ENCODE measurements at regions not wholly inside any gene's neighbourhood (a gene's known extent, or its start where the extent isn't known, plus 50 kb on each side); places are given as distances from the start of the nearest gene placed in this dataset.
"Not testable (repeated sequence)": the region's sequence is repeated elsewhere in the genome, so short reads cannot be mapped to it uniquely, and the experiment has no call there.

DNA sequence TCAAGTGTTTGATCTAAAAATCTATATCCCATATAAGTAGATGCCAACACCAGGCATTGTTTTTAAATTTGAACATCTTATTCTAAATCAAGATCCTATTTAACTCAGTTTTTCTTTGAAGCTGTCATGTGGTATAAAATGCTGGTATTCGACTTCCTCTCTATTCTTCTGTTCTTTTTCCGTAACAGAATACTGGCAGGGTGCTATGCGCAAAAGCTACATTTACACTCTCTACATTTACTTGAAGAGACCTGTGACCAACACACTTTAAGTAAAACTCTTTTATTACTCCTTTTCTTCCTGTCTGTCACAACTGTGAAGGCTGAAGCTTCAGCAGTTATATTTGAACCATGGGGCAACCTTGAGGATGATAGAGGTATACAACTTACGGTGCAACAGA is 612.8 kb downstream of the C4orf33 start:
- no peak for ATAC-seq

GRCh38 chr4:129738175-129738574 is 642.2 kb downstream of the C4orf33 start:
- no peak for ATAC-seq

GRCh38 chr4:129747756-129748155 is 651.8 kb downstream of the C4orf33 start:
- ATAC-seq: no peak

- no peak for ATAC-seq
Observed at GRCh38 chr4:129748991-129749390, 653.0 kb downstream of the C4orf33 start.

GRCh38 chr4:129751646-129752045 is 655.7 kb downstream of the C4orf33 start:
- ATAC-seq: no peak

DNA sequence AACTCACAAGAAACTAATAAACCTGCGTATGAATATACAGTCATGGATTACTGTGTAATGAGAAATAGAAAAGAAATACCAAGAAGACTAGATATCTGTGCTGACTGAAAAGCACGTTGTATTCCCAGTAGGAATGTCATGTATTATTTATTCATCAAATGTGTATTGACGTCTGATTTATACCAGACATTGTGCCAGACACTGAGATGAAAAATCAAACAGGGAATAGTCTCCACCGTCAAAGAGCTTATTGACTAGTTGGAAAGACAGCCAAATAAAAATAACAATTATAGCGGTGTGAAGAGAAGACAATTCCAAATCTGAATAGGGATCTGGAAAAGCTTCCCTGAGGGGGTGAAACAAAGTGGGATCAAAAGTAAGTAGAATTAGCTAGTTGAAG is 687.6 kb downstream of the C4orf33 start:
- no peak for ATAC-seq

DNA sequence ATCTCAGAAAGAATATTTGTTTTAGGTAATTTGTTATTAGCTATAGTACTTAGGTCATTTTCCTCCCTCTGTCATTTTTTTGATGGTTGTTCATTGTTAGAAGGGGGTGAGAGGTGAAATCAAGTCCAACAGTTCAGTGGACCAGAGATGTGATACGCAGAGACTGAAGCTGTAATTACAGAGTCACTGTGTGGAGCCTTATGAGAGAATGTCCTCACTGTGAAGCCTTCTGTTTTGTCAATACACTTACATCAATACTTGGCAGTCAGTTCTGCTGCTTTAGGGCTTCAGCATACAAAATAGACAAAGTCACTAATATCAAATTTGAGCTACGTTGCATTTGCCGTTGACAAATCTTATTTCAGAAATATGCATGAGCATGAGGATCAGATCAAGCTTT is 692.5 kb downstream of the C4orf33 start:
- no peak for ATAC-seq

DNA sequence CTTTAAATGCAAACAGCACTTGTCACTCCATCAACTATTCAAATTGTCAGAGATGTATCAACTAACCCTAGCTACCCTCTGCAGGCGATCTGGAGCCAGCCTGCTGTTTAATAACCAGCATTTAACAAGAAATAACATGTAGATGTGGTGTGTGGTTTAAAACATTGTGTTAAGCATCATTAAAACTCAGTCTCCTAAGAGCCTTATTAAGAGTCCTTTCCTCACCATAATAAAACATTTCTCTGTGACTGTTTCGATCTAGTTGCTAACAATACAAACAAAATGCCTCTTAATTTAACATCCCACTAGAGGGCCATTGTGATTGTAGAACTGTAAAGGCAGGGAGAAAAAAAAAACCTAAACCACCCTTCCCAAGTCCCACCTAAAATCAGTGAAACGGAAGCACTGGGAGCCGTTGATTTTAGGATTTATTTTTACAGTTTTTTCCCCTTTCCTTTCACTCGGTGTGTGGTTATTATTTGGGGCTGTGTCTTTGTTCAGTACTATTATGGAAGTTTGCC is 708.6 kb downstream of the C4orf33 start:
- ATAC-seq: no peak

DNA sequence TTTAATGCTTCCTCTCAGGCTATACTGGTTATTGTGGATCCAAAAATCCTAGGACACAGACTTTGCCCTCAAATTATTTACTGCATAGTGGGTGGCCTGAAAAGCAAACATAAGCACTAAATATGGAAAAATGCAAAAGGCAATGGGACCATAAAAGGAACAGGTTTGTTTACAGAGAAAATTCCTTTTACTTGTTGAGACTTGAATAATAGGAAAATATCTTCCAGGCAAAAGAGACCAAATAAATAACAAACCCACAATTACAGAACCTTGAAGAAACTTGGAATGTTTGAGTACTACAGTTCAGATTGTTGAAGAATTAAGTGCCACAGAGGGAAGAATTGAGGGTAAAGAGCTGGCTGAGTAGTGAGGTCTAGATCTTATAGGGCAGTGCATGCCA is 711.0 kb downstream of the C4orf33 start:
- no peak for ATAC-seq

GRCh38 chr4:129808242-129808641 is 712.3 kb downstream of the C4orf33 start:
- no peak for ATAC-seq

GRCh38 chr4:129821073-129821472 is 725.1 kb downstream of the C4orf33 start:
- no peak for ATAC-seq

GRCh38 chr4:129821963-129822362 is 726.0 kb downstream of the C4orf33 start:
- ATAC-seq: no peak

GRCh38 chr4:129822701-129823100 is 726.7 kb downstream of the C4orf33 start:
- no peak for ATAC-seq

DNA sequence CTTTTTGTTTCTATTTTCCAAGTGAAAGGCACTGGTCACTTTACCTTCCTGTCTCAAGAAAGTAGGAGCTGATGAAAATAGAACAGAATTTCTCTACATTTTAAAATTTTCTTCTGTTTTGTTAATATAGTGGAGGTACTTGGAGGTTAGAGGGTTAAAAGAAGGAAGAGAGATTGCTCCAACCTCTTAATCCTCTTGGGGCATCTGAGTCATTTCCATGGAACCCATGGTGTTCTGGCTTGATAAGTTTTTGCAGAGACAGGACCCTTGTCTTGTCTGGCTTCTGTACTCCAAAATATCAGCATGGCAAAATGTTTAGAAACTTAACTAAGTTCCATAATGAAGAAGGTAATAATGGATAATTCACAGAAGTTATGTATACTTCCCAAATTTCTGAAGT is 727.2 kb downstream of the C4orf33 start:
- no peak for ATAC-seq

GRCh38 chr4:129829373-129829772 is 733.4 kb downstream of the C4orf33 start:
- ATAC-seq: no peak

GRCh38 chr4:129839687-129840086 is 743.7 kb downstream of the C4orf33 start:
- no peak for ATAC-seq

GRCh38 chr4:129842096-129842495 is 746.1 kb downstream of the C4orf33 start:
- no peak for ATAC-seq

- no peak for ATAC-seq
Observed at GRCh38 chr4:129852434-129852833, 756.5 kb downstream of the C4orf33 start.

DNA sequence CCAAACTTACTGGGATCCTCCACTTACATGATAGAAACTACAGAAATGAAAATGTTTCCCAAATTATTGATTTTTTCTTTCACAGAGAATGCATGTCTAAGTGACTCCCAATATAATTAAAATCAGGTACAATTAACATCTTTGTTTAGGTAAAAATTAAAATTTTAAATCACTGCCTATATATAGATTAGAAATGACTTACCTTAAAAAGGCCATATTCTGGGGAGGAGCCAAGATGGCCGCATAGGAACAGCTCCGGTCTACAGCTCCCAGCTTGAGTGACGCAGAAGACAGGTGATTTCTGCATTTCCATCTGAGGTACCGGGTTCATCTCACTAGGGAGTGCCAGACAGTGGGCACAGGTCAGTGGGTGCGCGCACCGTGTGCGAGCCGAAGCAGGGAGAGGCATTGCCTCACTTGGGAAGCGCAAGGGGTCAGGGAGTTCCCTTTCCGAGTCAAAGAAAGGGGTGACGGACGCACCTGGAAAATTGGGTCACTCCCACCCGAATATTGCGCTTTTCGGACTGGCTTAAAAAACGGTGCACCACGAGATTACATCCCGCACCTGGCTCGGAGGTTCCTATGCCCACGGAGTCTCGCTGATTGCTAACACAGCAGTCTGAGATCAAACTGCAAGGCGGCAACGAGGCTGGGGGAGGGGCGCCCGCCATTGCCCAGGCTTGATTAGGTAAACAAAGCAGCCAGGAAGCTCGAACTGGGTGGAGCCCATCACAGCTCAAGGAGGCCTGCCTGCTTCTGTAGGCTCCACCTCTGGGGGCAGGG is 757.9 kb downstream of the C4orf33 start:
- ATAC-seq: not testable (repeated sequence)

DNA sequence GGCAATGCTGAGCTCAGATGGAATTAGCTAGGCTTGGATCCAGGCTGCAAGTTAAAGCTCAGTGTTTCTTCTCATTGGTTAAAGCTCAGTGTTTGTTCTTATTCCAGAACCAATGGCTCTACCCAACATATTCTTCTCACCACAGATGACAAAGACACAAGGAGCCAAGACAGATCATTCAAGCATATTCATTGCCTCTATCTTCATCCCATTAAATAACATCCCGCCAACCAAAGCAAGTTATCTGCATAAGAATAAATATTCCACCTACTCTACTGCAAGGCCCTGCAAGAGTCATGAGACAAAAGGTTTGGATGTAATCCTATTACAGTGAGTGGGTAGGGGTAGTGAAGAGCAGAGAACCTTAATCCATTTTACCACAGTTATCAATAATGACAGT is 766.5 kb downstream of the C4orf33 start:
- ATAC-seq: no peak

GRCh38 chr4:129863206-129863605 is 767.3 kb downstream of the C4orf33 start:
- no peak for ATAC-seq

DNA sequence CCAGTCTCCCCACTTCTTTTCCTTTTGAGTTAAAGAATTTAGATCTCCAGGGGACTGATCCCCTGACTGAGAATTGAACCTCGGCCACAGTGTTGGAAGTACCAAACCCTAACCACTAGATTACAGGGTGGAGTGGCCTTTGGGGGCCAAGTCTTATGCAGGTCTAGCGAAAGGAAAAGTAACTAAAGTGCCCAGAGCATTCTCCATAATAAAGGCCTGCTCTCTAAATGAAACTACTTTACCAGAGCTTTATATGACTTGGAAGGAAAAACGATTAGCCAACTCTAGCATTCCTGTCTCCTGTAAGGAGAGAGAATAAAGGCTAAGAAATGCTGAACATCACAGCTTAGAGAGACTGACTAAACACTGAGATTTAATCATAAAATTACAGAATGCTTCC is 788.0 kb downstream of the C4orf33 start:
- no peak for ATAC-seq

DNA sequence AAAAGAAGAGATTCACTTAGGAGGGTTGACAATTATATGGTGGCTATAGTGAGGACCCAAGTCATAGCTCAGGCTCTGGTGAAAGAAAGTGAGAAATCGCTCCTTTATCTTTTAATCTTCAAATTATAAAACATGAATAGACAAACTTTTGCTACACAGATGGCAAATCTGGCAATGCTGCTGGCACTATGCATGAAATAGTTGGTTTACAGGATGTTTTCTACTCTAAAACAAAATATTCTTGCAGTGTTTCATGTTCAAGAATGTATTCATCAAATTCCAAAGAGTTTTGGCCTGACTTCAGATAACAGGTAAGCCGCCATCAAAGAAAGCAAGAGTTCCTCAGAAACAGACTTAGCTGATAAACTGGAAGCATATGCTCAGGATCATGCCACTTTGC is 801.2 kb downstream of the C4orf33 start:
- ATAC-seq: no peak

DNA sequence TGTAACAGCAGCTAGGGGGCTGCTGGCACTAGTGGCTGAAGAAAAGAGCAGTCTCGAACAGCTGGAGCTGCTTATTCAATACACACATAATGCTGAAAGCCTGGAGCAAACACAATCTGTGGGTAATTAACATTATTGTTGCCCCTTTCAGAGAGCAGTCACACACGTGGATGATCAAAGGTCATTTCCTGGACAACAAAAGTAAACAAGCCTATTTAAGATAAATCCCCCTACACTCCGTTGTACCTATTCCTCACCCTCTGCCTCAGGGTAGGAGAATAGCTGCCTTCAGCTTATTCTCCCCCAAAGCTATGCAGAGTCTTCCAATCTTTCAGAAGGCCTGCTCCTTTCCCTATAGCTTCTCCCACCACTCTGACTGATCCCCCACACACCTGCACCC is 803.9 kb downstream of the C4orf33 start:
- ATAC-seq: no peak

DNA sequence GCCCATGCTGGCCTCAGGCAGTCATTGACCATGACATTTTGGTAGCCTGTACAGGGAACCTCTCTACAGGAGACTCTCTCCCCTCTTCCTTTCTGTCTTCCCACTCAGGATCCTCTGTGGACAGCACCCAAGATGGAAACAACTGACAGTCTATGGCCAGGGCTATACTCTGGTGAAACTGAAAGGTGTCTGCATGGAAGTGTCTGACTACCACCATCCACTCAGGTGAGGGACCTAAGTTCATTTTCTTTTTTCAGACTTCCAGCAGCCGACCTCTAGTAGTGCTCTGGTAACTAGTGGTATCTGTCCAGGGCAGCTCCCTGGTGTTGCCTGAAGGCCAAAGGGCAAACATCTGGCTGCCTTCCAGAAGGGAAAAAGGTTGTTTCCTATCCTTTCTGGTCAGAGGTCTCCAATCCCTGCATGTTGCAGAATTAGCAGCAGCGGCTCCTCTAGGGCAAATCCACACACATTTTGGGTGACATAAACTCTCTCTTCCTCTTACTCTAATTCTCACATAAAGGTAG is 804.5 kb downstream of the C4orf33 start:
- ATAC-seq: no peak
